CD8-positive, alpha-beta memory T cell (primary cell): ENCODE measurements at regions not wholly inside any gene's neighbourhood (a gene's known extent, or its start where the extent isn't known, plus 50 kb on each side); places are given as distances from the start of the nearest gene placed in this dataset.

Experiments
- CTCF ChIA-PET: fragments of 350-600 bp; sonication (Branson Sonifier 250); formaldehyde crosslinking; loops from one replicate; lab custom pipeline; 2021; ENCODE audit warnings: antibody characterized with exemption; lab: Charles Lee
- POLR2A ChIA-PET: fragments of 350-600 bp; sonication (Branson Sonifier 250); formaldehyde crosslinking; loops from one replicate; lab custom pipeline; 2021; ENCODE audit warnings: antibody characterized with exemption; lab: Charles Lee
- DNase-seq, 5 donors: peaks; one replicate each; pipeline versions ENCODE4 v3.0.0 to v3.0.0-alpha.2; 2020 to 2022; ENCODE audit warnings: mixed read lengths in 1 of 5
- H3K27ac ChIP-seq: one replicate; pipeline ENCODE4 v1.7.0; 2013; ENCODE audit warnings: low read depth, mild to moderate bottlenecking, low read length, moderate library complexity
- H3K27me3 ChIP-seq: 2 replicates; pipeline ENCODE4 v1.7.0; 2013; ENCODE audit warnings: low read length, mild to moderate bottlenecking; ENCODE audit not compliant: insufficient read depth, poor library complexity, severe bottlenecking
- H3K36me3 ChIP-seq: 2 replicates; pipeline ENCODE4 v1.7.0; 2013; ENCODE audit warnings: mild to moderate bottlenecking, low read length, moderate library complexity; ENCODE audit not compliant: insufficient read depth
- H3K4me1 ChIP-seq: 2 replicates; pipeline ENCODE4 v1.7.0; 2013; ENCODE audit warnings: mild to moderate bottlenecking, low read length, moderate library complexity; ENCODE audit not compliant: insufficient read depth
- H3K4me3 ChIP-seq: 2 replicates; pipeline ENCODE4 v1.7.0; 2013; ENCODE audit warnings: mild to moderate bottlenecking, low read length
- H3K9me3 ChIP-seq: 2 replicates; pipeline ENCODE4 v1.7.0; 2013; ENCODE audit warnings: mild to moderate bottlenecking, low read length
- H3K27ac Mint-ChIP-seq, 8 donors: one replicate each; pipeline ENCODE4 v1.8.0; 2020 to 2021; ENCODE audit warnings: mixed read lengths in 8 of 8, mild to moderate bottlenecking in 6 of 8, inconsistent platforms in 3 of 8, moderate library complexity in 3 of 8
- H3K27me3 Mint-ChIP-seq, 2 donors: one replicate each; pipeline ENCODE4 v1.8.0; 2020 to 2021; ENCODE audit warnings: mixed read lengths in 2 of 2, mild to moderate bottlenecking in 1 of 2, moderate library complexity in 1 of 2
- H3K36me3 Mint-ChIP-seq, 3 donors: one replicate each; pipeline ENCODE4 v1.8.0; 2020 to 2021; ENCODE audit warnings: mixed read lengths in 3 of 3, inconsistent platforms in 1 of 3, mild to moderate bottlenecking in 1 of 3
- H3K4me1 Mint-ChIP-seq, 3 donors: one replicate each; pipeline ENCODE4 v1.8.0; 2020 to 2021; ENCODE audit warnings: mixed read lengths in 3 of 3, inconsistent platforms in 1 of 3, mild to moderate bottlenecking in 1 of 3
- H3K4me3 Mint-ChIP-seq, 7 donors: one replicate each; pipeline ENCODE4 v1.8.0; 2020 to 2021; ENCODE audit warnings: mixed read lengths in 7 of 7, mild to moderate bottlenecking in 6 of 7, moderate library complexity in 4 of 7, inconsistent platforms in 2 of 7
- H3K9me3 Mint-ChIP-seq, 5 donors: one replicate each; pipeline ENCODE4 v1.8.0; 2020 to 2022; ENCODE audit warnings: mixed read lengths in 5 of 5, mild to moderate bottlenecking in 3 of 5, moderate library complexity in 2 of 5, inconsistent platforms in 1 of 5

DNA sequence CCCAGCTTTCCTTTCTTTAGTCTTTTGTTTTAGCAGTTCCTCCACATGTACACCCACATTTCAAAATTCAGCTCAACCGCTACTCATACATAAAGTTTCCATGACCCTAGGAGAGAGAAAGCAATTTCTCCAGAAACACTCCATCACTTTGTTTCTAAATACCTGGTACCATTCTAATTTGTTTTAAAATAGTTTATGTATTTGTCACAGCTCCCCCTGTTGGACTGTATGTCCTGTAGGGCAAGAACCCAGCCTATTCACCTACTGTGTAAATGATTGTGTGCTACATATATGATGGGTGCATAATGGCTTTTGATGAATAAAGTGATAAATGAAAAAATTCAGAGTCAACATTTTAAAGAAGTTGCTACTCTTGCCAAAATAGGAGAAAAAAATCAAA is 139.1 kb downstream of the COX7C start:
- no peaks in the 10 kb centered on the region for H3K9me3 ChIP-seq
- ChIA-PET CTCF (no interaction called here), POLR2A (no interaction called here)
- H3K27me3 ChIP-seq = no peaks in the 10 kb centered on the region
- no peak overlapping the region for H3K27ac ChIP-seq
- no peaks in the 10 kb centered on the region for H3K4me1 ChIP-seq
- peaks cover 0 to 4% of the 10 kb centered on the region in 2 donors for H3K27me3 Mint-ChIP-seq
- H3K4me1 Mint-ChIP-seq = no peaks in the 10 kb centered on the region
- H3K36me3 Mint-ChIP-seq = no peaks in the 10 kb centered on the region
- no peaks in the 10 kb centered on the region for H3K36me3 ChIP-seq
- H3K4me3 Mint-ChIP-seq = no peak overlapping the region
- peaks cover 0 to 3% (median 3%) of the 10 kb centered on the region in 5 donors for H3K9me3 Mint-ChIP-seq
- no peak overlapping the region for H3K27ac Mint-ChIP-seq
- H3K4me3 ChIP-seq = no peak overlapping the region
- no peak for DNase-seq

DNA sequence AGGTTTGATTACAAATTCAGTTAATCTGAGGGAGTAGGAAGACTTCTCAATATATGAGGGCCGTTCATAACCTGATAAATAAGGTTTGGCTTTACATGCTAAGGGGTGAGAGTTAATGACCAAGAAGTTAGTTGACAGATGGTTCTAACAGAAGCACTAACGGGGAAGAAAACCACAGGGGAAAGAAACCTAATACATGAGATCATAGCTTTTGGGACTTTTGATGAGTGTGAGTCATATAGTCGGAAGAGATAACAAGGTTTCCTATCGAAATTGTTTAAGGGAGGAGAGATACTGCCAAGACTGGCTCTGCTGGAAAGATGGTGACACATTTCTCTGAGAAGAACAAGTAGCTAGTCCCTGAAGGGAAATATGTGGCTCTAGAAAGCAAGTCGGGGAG is 140.1 kb downstream of the COX7C start:
- Histone ChIP-seq H3K9me3 (no peaks in the 10 kb centered on the region), H3K36me3 (no peaks in the 10 kb centered on the region), H3K4me3 (no peak overlapping the region), H3K4me1 (no peaks in the 10 kb centered on the region), H3K27me3 (no peaks in the 10 kb centered on the region), H3K27ac (no peak overlapping the region)
- POLR2A ChIA-PET = no interaction called here
- no peaks in the 10 kb centered on the region for H3K36me3 Mint-ChIP-seq
- H3K27ac Mint-ChIP-seq = no peak overlapping the region
- no peak for DNase-seq
- H3K4me1 Mint-ChIP-seq = no peaks in the 10 kb centered on the region
- no peak overlapping the region for H3K4me3 Mint-ChIP-seq
- peaks cover 0 to 4% of the 10 kb centered on the region in 2 donors for H3K27me3 Mint-ChIP-seq
- CTCF ChIA-PET = no interaction called here
- H3K9me3 Mint-ChIP-seq = peaks cover 0 to 3% (median 3%) of the 10 kb centered on the region in 5 donors

DNA sequence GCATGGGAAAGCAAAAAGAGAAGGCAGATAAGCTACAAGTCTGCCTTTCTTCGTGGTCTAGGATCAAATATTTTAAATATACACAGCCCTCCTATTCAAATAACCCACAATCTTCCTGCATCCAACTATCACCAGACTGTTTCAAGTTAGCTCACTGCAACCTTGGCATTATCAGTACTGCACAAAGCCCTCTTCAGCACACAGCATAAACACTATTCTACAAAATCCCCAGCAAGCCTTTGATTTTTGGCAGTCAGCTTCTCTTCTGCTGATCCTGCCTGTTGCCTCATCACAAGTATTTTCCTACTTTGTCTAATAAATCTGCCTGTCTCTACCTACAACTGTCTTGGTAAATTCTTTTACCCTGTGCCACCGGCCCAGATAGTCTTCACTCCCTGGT is 142.9 kb downstream of the COX7C start:
- Histone ChIP-seq H3K4me3 (no peak overlapping the region), H3K4me1 (no peaks in the 10 kb centered on the region), H3K36me3 (no peaks in the 10 kb centered on the region), H3K27me3 (no peaks in the 10 kb centered on the region), H3K27ac (no peak overlapping the region), H3K9me3 (no peaks in the 10 kb centered on the region)
- DNase-seq = no peak
- Mint-ChIP-seq H3K4me1 (no peaks in the 10 kb centered on the region), H3K27ac (no peak overlapping the region), H3K9me3 (peaks cover 0 to 3% (median 3%) of the 10 kb centered on the region in 5 donors), H3K4me3 (peak overlapping the region in 1 of 7 donors; percentile 4), H3K36me3 (no peaks in the 10 kb centered on the region), H3K27me3 (peaks cover 0 to 9% of the 10 kb centered on the region in 2 donors)
- POLR2A ChIA-PET = no interaction called here
- CTCF ChIA-PET = no interaction called here

DNA sequence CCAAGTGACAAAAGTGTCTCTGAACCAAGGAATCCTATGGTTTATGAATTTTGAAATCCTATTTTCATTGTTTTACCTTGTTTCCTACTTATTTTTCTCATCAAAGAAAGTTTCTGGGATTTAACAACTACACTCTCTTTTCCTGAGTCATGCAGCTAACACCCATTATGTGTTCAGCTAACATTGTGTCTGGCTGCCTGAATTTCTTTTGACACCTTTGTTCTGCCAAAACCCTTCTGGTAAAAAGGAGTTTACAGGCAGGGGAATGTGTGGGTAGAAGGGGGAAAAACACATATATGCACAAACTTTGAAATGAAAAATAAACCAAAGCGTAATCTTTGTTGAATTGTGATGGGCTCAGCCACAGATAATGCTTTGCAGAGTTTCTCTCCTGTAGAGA is 146.2 kb downstream of the COX7C start:
- Histone ChIP-seq H3K27me3 (no peaks in the 10 kb centered on the region), H3K4me3 (no peak overlapping the region), H3K27ac (no peak overlapping the region), H3K4me1 (no peaks in the 10 kb centered on the region), H3K36me3 (no peaks in the 10 kb centered on the region), H3K9me3 (no peaks in the 10 kb centered on the region)
- Mint-ChIP-seq H3K27ac (no peak overlapping the region), H3K9me3 (peaks cover 0 to 4% (median 3%) of the 10 kb centered on the region in 5 donors), H3K4me3 (no peak overlapping the region), H3K36me3 (no peaks in the 10 kb centered on the region), H3K4me1 (no peaks in the 10 kb centered on the region), H3K27me3 (peaks cover 0 to 9% of the 10 kb centered on the region in 2 donors)
- no peak for DNase-seq
- POLR2A ChIA-PET = no interaction called here
- CTCF ChIA-PET = no interaction called here

DNA sequence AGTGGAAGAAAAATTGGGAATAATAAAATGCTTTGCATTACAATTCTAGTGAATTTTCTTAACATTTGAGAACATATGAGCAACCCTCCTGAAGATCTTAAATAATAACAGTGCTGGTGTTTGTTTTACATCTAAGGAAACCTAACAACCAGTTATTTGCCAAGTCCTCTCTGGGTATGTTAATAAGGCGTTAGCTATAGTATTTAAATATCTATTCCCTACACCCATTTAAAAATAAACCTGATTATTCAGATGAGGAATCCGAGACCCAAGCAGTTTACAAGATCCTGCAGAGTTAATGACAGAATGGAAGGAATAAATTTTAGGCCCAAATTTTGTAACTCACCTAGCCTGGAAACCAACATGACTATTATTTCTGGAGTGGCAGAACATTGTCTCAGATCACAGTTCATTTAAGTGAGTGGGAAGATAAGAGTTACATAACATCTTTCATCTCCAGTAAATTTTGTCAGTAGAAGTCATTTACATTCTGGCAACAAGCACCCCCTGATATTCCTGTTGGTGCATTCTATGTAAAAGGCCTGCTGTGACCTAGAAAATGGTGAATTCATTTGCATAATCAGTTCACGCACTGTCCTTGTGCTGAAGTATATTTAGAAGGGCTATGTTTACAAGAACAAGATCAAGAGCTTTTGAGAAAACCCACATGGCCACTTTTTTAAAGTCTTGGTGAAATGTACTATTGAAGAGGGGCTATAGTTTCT is 148.2 kb downstream of the COX7C start:
- H3K4me3 Mint-ChIP-seq = no peak overlapping the region
- Histone ChIP-seq H3K9me3 (no peaks in the 10 kb centered on the region), H3K36me3 (no peaks in the 10 kb centered on the region), H3K27me3 (no peaks in the 10 kb centered on the region), H3K27ac (no peak overlapping the region), H3K4me1 (no peaks in the 10 kb centered on the region), H3K4me3 (no peak overlapping the region)
- H3K27ac Mint-ChIP-seq = no peak overlapping the region
- peaks cover 0 to 13% (median 3%) of the 10 kb centered on the region in 5 donors for H3K9me3 Mint-ChIP-seq
- no peak for DNase-seq
- no peaks in the 10 kb centered on the region for H3K4me1 Mint-ChIP-seq
- ChIA-PET CTCF (no interaction called here), POLR2A (no interaction called here)
- H3K36me3 Mint-ChIP-seq = no peaks in the 10 kb centered on the region
- peaks cover 0 to 6% of the 10 kb centered on the region in 2 donors for H3K27me3 Mint-ChIP-seq

DNA sequence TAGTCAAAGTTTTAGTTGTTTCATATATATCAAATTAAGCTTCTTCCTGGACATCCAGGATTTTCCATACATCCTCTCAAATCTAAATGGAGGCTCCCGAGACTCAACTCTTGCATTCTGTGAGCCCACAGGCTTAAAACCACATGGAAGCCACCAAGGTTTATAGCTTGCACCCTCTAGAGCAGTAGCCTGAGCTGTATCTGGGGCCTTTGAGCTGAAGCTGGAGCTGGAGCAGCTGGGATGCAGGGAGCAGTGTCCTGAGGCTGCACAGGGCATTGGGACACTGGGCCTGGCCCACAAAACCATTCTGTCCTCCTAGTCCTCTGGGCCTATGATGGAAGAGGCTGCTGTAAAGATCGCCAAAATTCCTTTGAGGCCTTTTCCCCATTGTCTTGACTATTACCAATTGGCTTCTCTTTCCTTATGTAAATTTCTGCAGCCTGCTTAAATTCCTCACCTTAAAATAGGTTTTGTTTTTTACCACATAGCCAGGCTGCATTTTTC is 151.0 kb downstream of the COX7C start:
- no peaks in the 10 kb centered on the region for H3K4me1 Mint-ChIP-seq
- no peaks in the 10 kb centered on the region for H3K36me3 Mint-ChIP-seq
- H3K4me1 ChIP-seq = no peaks in the 10 kb centered on the region
- H3K9me3 Mint-ChIP-seq = peaks cover 3 to 18% (median 8%) of the 10 kb centered on the region in 5 donors
- ChIA-PET CTCF (no interaction called here), POLR2A (no interaction called here)
- H3K27me3 Mint-ChIP-seq = peaks cover 0 to 5% of the 10 kb centered on the region in 2 donors
- no peak overlapping the region for H3K27ac Mint-ChIP-seq
- no peak for DNase-seq
- H3K36me3 ChIP-seq = no peaks in the 10 kb centered on the region
- no peak overlapping the region for H3K27ac ChIP-seq
- no peaks in the 10 kb centered on the region for H3K9me3 ChIP-seq
- H3K27me3 ChIP-seq = no peaks in the 10 kb centered on the region
- no peak overlapping the region for H3K4me3 Mint-ChIP-seq
- no peak overlapping the region for H3K4me3 ChIP-seq

DNA sequence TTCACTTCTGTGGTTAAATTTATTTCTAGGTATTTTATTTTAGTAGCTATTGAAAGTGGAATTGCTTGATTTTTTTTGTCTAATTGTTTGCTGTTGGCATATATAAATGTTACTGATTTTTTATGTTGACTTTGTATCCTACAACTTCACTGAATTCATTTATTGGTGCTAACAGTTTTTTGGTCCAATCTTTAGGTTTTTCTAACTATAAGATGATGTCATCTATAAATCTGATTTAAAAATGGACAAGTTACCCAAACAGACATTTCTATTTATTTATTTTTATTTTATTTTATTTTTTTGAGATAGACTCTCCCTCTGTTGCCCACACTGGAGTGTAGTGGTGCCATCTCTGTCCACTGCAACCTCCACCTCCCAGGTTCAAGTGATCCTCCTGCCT is 162.3 kb downstream of the COX7C start:
- Histone ChIP-seq H3K4me1 (no peaks in the 10 kb centered on the region), H3K27me3 (no peaks in the 10 kb centered on the region), H3K27ac (no peak overlapping the region), H3K36me3 (no peaks in the 10 kb centered on the region), H3K9me3 (no peaks in the 10 kb centered on the region), H3K4me3 (no peak overlapping the region)
- Mint-ChIP-seq H3K9me3 (peaks cover 0 to 5% (median 3%) of the 10 kb centered on the region in 5 donors), H3K36me3 (no peaks in the 10 kb centered on the region), H3K27me3 (no peaks in the 10 kb centered on the region), H3K27ac (no peak overlapping the region), H3K4me3 (no peak overlapping the region), H3K4me1 (no peaks in the 10 kb centered on the region)
- DNase-seq = no peak
- CTCF ChIA-PET = no interaction called here
- POLR2A ChIA-PET = no interaction called here

DNA sequence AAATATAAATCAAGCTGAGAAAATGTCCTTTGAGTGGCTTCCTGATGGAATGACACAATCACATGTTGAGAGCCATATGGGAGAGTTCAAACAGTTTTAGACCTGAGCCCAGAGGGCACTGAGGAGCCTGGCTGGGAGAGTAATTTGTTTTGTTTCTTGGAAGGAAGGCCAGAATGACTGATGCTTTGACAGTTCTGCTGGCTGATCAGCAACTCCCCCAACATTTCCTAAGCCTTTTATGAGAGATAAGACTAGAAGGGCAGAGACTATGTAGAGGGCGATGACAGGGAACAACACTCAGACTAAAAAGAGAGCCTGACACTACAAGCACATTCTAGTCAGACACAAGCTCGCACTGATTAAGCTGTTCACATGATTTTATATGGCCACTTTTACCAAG is 169.2 kb downstream of the COX7C start:
- peaks cover 0 to 5% of the 10 kb centered on the region in 2 donors for H3K27me3 Mint-ChIP-seq

More for the DNA sequence above, 169.2 kb downstream of the COX7C start:
- Histone ChIP-seq H3K36me3 (no peaks in the 10 kb centered on the region), H3K27ac (no peak overlapping the region), H3K9me3 (no peaks in the 10 kb centered on the region), H3K4me1 (no peaks in the 10 kb centered on the region), H3K4me3 (no peak overlapping the region), H3K27me3 (no peaks in the 10 kb centered on the region)
- Mint-ChIP-seq H3K9me3 (peaks cover 0 to 3% (median 0%) of the 10 kb centered on the region in 5 donors), H3K27ac (no peak overlapping the region), H3K4me1 (no peaks in the 10 kb centered on the region), H3K4me3 (no peak overlapping the region), H3K36me3 (no peaks in the 10 kb centered on the region)
- CTCF ChIA-PET = no interaction called here
- POLR2A ChIA-PET = no interaction called here
- no peak for DNase-seq
